Activated CD8-positive, alpha-beta memory T cell treated with anti-CD3 and anti-CD28 coated beads, Interleukin-2, amount 10 ng/mL, durations not matched to agents 7 days and 5 days (primary cell): ENCODE measurements at regions not wholly inside any gene's neighbourhood (a gene's known extent, or its start where the extent isn't known, plus 50 kb on each side); places are given as distances from the start of the nearest gene placed in this dataset.

Source experiments
- ATAC-seq: fragments of 150-1000 bp; cut with Tn5 transposase; one replicate; pipeline ENCODE4 v1.10.0; 2021; ENCODE audit warnings: moderate library complexity
- CTCF ChIA-PET: fragments of 350-600 bp; sonication (Branson Sonifier 250); formaldehyde crosslinking; loops from one replicate; lab custom pipeline; 2021; ENCODE audit warnings: antibody characterized with exemption; lab: Charles Lee
- DNase-seq: peaks from one replicate; pipeline ENCODE4 v3.0.0-alpha.2; 2020
- H3K27ac Mint-ChIP-seq: one replicate; pipeline ENCODE4 v1.8.0; 2021; ENCODE audit warnings: mild to moderate bottlenecking, mixed read lengths
- H3K27me3 Mint-ChIP-seq: one replicate; pipeline ENCODE4 v1.8.0; 2021; ENCODE audit warnings: mixed read lengths
- H3K36me3 Mint-ChIP-seq: one replicate; pipeline ENCODE4 v1.8.0; 2021; ENCODE audit warnings: mild to moderate bottlenecking, mixed read lengths
- H3K4me1 Mint-ChIP-seq: one replicate; pipeline ENCODE4 v1.8.0; 2021; ENCODE audit warnings: mixed read lengths
- H3K4me3 Mint-ChIP-seq: one replicate; pipeline ENCODE4 v1.8.0; 2021; ENCODE audit warnings: mild to moderate bottlenecking, moderate library complexity, mixed read lengths
- H3K9me3 Mint-ChIP-seq: one replicate; pipeline ENCODE4 v1.8.0; 2022; ENCODE audit warnings: low read depth, mixed read lengths

DNA sequence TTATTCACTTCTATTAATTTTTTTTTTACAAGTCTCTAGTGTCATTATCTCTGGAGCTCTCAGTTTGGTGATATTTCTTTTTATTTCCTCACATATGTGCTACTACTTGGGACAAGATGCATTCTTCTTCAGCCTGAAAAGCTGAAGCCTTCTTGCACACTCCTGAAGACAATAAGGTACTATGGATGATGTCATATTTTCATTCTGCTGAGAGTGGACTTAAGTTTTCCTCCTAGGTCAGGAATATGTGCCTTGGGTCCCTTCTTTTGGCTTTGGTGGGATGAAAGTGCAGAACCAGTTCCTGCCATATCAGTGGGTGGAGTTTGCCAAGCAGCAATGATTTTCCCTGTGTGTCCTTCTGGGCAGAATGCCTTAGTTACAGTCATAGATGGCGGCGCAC is 188.7 kb upstream of the EYA4 start:
- DNase-seq (no peak), ATAC-seq (no peak)
- CTCF ChIA-PET, result no interaction called here
- no peaks in the 10 kb centered on the region for H3K9me3 Mint-ChIP-seq
- no peak overlapping the region for H3K27ac Mint-ChIP-seq
- no peaks in the 10 kb centered on the region for H3K36me3 Mint-ChIP-seq
- H3K27me3 Mint-ChIP-seq, result peaks cover 4% of the 10 kb centered on the region
- no peaks in the 10 kb centered on the region for H3K4me1 Mint-ChIP-seq
- H3K4me3 Mint-ChIP-seq, result no peak overlapping the region

DNA sequence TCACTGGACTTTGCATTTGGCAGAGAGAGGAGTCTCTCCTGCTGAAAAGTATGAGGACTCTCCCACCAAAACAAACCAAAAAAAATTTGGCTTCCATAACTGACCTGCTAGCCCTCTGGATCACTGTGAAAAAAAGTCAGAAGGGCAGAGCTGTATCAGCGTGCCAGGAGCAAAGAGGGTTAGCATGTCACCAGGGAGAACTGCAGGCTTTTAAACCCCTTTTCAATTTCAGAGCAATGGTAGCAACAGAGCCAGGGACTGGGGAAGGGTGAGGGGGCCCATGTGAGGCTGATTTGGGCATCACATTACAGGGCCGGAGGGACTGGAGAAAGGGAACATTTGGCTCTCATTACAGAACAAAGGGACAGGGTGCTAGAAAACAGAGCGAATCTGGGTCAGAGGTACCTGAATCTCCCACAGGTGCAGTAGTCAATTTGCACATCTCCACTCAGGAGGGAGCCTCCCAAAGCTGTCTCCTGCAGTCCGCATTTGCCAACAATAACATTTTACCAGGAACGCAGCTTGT is 185.7 kb upstream of the EYA4 start:
- H3K4me3 Mint-ChIP-seq, result no peak overlapping the region
- CTCF ChIA-PET, result no interaction called here
- H3K27me3 Mint-ChIP-seq, result peaks cover 7% of the 10 kb centered on the region
- H3K9me3 Mint-ChIP-seq, result no peaks in the 10 kb centered on the region
- no peaks in the 10 kb centered on the region for H3K4me1 Mint-ChIP-seq
- DNase-seq (no peak), ATAC-seq (no peak)
- H3K36me3 Mint-ChIP-seq, result no peaks in the 10 kb centered on the region
- no peak overlapping the region for H3K27ac Mint-ChIP-seq

DNA sequence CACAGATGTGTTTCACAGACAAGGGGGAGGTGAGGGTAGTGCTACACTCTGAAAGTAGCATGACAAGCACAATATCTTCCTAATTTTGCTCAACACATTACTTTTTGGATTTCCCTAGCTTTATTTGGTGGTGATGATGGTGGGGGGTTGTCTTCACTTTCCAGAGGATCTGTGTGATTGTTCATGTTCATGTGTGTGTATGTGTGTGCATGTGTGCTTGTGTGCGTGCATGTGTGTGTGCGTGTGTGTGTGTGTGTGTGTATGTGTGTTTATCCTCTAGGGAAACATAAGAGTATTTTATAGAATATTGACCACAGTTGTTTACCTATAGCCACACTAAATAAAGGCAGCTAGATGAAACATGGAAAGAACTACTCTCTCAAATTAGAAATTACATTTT is 183.8 kb upstream of the EYA4 start:
- ATAC-seq (no peak), DNase-seq (no peak)
- no peaks in the 10 kb centered on the region for H3K36me3 Mint-ChIP-seq
- peaks cover 9% of the 10 kb centered on the region for H3K27me3 Mint-ChIP-seq
- CTCF ChIA-PET, result no interaction called here
- H3K27ac Mint-ChIP-seq, result no peak overlapping the region
- no peak overlapping the region for H3K4me3 Mint-ChIP-seq
- no peaks in the 10 kb centered on the region for H3K4me1 Mint-ChIP-seq
- no peaks in the 10 kb centered on the region for H3K9me3 Mint-ChIP-seq

DNA sequence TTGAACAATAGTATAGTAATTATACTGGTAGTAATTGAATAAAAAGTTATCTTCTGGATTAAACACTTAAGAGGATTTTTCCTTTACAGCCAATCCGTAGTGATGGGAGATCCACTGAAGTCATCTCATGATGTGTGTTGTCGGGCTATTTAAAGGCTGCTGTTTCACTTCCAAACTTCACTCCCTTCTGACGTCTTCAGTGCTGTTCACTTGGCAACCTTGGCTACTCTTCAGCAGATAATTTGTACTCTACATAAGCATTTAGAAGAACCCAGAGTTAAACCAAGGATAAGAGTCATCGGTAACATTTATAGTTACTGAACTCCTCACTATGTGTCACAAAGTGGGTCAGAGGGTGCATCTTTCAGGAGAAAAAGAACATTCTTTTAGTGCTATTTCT is 179.1 kb upstream of the EYA4 start:
- Mint-ChIP-seq H3K4me1 (no peaks in the 10 kb centered on the region), H3K9me3 (no peaks in the 10 kb centered on the region), H3K36me3 (no peaks in the 10 kb centered on the region), H3K27ac (no peak overlapping the region), H3K4me3 (no peak overlapping the region), H3K27me3 (peaks cover 7% of the 10 kb centered on the region)
- CTCF ChIA-PET, result no interaction called here
- DNase-seq (no peak), ATAC-seq (no peak)

DNA sequence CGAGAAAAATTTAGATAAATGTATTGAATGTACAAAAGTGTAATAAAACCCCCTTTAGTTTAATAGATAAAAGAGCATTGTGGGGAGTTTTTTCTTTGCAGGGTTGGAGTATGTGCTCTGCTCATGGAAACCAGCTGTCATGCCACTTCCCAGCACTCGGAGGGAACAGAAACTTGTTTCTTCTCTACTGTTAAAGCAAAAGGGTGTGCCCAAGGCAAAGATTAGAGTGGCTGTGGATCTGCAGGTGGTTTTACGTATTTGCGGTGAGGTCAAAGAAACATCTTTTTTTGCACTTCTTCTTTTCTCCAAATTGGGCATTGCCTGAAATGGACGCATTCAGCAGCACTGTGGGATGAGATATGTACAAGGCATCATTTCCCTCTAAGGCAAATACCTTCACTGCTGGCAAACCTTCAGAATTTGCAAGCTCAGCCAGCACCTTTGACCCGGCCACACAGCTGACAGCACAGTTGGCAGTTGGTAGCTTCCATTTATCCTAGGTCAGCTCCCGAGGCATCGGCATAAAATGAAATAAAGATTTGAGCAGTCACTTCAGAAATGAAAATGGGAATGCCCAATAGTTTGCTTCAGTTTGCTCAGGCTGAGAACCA is 178.4 kb upstream of the EYA4 start:
- Mint-ChIP-seq H3K9me3 (no peaks in the 10 kb centered on the region), H3K4me1 (no peaks in the 10 kb centered on the region), H3K27me3 (peaks cover 5% of the 10 kb centered on the region), H3K36me3 (no peaks in the 10 kb centered on the region), H3K27ac (no peak overlapping the region), H3K4me3 (no peak overlapping the region)
- ATAC-seq (no peak), DNase-seq (no peak)
- CTCF ChIA-PET, result no interaction called here

DNA sequence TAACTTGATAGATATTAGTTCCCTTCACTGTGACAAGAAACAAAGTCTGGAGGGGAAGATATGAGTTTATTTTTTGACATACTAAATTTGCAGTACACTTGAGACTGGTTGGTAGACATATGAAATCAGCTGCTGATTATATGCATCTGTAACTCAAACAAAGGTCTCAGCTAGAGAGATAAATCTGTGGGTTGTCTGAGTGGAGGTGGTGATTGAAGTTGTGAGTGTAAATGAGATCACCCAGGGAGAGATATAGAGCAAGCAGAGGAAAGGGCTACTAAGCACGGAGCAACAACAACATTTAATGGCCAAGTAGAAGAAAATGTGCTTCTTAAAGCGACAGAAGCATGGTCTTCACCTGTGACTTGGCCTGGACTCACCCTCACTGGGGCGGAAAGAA is 173.2 kb upstream of the EYA4 start:
- no peak for DNase-seq
- no peaks in the 10 kb centered on the region for H3K9me3 Mint-ChIP-seq
- H3K27ac Mint-ChIP-seq, result no peak overlapping the region
- no peaks in the 10 kb centered on the region for H3K27me3 Mint-ChIP-seq
- no peak overlapping the region for H3K4me3 Mint-ChIP-seq
- H3K36me3 Mint-ChIP-seq, result no peaks in the 10 kb centered on the region
- ATAC-seq, result no peak
- H3K4me1 Mint-ChIP-seq, result no peaks in the 10 kb centered on the region
- CTCF ChIA-PET, result interaction anchor here (1.0 kb wide), 1 partner anchor 20 kb away, joined by 3 read pairs; no protein-coding TSS in a partner anchor

DNA sequence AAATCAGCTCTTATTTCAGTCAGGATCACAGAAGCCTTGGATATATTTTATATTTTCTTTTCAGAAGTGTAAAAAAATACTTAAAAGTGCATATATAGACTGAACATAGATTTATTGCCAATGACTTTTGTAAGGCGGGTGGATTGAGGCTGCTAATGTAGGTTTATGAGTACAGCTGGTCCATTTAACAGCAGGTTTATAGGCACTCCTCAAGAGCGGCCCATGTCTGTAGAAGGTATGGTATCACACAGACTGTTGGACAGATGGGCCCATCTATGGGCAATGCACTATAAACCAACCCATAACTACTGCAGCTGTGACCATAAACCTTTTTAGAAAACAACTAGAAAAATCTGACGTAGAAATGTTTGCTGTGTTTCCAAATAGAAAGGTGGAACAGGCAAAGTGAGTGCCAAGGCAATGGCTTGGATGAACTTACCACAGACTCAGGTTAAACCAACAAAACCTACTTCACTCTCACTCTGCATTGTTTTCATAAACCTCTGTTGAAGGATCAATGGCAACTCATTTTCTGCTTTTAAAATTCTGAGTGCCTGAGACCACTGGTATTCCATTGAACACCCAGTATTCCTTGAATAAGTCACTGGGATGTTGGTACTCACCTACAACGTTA is 170.6 kb upstream of the EYA4 start:
- ATAC-seq (no peak), DNase-seq (no peak)
- H3K4me1 Mint-ChIP-seq, result no peaks in the 10 kb centered on the region
- no peaks in the 10 kb centered on the region for H3K9me3 Mint-ChIP-seq
- H3K4me3 Mint-ChIP-seq, result no peak overlapping the region
- no peak overlapping the region for H3K27ac Mint-ChIP-seq
- CTCF ChIA-PET, result interaction anchor here (1.0 to 1.1 kb wide), 2 partner anchors 22 to 25 kb away, joined by 3 read pairs; no protein-coding TSS in a partner anchor
- peaks cover 2% of the 10 kb centered on the region for H3K27me3 Mint-ChIP-seq
- H3K36me3 Mint-ChIP-seq, result no peaks in the 10 kb centered on the region

DNA sequence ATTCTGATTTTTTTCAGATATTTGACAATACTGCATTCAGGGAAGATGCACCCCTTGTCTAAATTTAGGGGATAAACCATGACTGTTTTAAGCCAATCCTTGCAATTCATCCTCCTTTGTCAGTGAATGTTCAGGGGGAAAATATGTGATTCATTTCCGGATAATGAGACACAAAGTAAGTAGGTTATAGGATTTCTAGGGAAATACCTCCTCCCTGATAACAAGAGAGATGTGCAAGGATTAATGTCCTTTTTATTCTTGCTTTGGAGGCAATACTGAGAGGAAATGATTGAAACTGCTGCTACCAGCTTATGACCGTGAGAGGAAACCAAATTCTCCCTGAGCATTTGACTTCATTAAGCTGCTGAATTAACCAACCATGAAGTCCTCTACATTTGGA is 161.3 kb upstream of the EYA4 start:
- Mint-ChIP-seq H3K4me3 (no peak overlapping the region), H3K27ac (no peak overlapping the region), H3K9me3 (no peaks in the 10 kb centered on the region), H3K36me3 (no peaks in the 10 kb centered on the region), H3K27me3 (no peaks in the 10 kb centered on the region), H3K4me1 (no peaks in the 10 kb centered on the region)
- no peak for DNase-seq
- CTCF ChIA-PET, result no interaction called here
- ATAC-seq, result no peak

DNA sequence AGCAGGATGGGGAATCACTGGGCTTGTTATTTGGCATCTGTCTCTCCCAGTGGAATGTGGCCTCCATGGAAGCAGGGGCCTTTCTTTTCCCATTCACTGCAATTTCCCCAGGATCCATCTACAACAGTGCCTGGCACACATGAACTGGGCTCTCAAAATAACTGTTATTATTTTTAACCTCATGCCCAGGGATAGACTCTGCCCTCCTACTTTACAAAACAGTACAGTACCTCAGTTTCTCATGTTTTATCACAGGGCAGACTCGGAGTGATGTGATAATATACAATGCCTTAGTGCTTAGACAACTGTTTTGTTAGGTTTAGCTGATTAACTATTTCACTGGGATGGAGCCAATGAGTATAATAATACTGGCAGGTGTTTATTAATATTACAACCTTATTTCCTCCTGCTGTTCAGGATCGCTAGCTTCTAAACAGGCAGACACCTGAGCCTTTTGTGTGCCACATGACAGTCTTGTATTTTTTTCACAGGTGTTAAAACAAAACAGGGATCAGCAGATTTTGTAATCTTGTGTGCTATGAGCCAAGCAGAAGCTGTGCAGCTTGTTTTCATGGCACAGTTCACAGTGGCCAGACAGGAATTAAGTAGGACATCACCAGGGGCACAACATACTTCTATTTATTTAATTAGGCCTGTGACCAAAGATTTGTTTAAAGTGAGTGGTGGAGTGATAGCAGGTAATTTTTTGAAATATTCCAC is 157.7 kb upstream of the EYA4 start:
- Mint-ChIP-seq H3K36me3 (no peaks in the 10 kb centered on the region), H3K27ac (no peak overlapping the region), H3K9me3 (no peaks in the 10 kb centered on the region), H3K27me3 (peaks cover 2% of the 10 kb centered on the region), H3K4me3 (no peak overlapping the region), H3K4me1 (no peaks in the 10 kb centered on the region)
- ATAC-seq, result no peak
- CTCF ChIA-PET, result no interaction called here
- no peak for DNase-seq

DNA sequence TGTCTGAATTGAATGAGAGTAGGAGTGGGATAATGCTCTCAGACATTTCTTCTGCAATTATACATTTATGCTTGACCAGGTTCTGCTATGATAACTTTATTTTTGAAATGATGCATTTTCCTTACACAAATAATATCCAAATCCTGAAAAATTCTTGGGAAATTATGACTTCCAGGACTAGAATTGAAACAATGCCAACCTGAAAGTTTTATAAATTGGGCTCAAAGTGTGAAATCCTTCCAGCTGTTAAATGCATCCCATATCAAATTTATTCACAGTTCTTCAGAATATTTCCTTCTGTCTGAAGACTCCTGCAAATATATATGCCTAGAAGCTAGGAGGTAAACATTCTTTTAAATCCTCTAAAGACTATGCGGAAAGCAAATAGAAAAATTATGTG is 155.7 kb upstream of the EYA4 start:
- peaks cover 2% of the 10 kb centered on the region for H3K27me3 Mint-ChIP-seq

DNA sequence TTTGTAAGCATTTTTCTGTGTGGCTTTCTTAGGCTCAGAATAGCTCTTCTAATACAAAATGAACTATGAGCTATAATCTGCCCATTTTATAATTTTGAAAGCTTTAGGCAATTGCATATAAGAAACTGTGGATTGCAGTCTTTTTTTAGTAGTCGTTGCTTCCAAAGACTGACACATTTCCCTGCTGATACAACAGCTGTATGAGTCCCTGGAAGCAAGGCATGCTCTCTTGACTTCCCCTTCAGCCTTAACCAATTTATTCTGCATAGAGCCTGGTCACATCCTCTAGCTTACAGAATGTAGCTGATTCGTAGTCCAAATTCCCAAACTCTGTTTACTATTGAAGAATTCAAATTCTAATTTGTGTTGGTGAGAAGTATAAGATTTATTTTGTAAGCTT is 155.3 kb upstream of the EYA4 start:
- CTCF ChIA-PET, result no interaction called here
- Mint-ChIP-seq H3K36me3 (no peaks in the 10 kb centered on the region), H3K27me3 (peaks cover 2% of the 10 kb centered on the region), H3K9me3 (no peaks in the 10 kb centered on the region), H3K4me3 (no peak overlapping the region), H3K27ac (no peak overlapping the region), H3K4me1 (no peaks in the 10 kb centered on the region)
- DNase-seq (no peak), ATAC-seq (no peak)

More for the DNA sequence above, 155.7 kb upstream of the EYA4 start:
- Mint-ChIP-seq H3K27ac (no peak overlapping the region), H3K36me3 (no peaks in the 10 kb centered on the region), H3K9me3 (no peaks in the 10 kb centered on the region), H3K4me3 (no peak overlapping the region), H3K4me1 (no peaks in the 10 kb centered on the region)
- DNase-seq (no peak), ATAC-seq (no peak)
- CTCF ChIA-PET, result no interaction called here

DNA sequence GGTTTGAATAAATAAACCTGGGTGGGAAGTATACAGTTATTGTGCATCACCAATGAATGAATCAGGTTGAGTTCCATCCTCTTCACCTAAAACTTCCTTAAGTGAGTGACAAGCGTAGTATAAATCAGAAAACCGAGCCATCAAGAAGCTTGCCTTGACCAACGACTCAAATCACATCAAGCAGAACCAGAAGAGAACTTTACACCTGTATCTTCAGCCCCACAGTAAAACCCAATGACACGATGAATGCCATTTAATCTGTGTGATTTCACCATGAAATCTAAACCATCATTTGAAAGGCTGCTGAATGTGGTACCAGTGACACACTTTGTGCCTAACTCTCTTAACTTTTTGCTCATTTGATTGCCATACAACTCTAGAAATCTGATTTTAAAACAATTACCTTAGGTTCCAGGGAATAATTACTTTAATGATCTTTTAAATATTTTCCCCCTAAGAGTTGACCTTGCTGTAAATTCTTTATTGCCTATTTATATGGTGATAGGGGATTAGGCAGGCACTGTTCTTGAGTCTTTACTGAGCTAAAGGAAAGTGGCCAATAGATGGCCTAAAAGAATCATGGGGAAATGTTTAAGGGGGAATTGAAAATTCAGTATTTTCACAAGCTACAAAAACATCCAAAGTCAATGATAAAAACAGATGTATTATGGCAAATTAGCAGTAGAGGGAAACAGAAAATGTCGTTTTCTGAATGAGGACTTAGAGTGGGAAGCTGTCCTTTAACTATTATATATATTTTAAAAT is 152.0 kb upstream of the EYA4 start:
- no peak for ATAC-seq
- Mint-ChIP-seq H3K9me3 (no peaks in the 10 kb centered on the region), H3K27me3 (peaks cover 2% of the 10 kb centered on the region), H3K4me1 (no peaks in the 10 kb centered on the region), H3K27ac (no peak overlapping the region), H3K36me3 (no peaks in the 10 kb centered on the region), H3K4me3 (no peak overlapping the region)
- no peak for DNase-seq
- CTCF ChIA-PET, result no interaction called here

DNA sequence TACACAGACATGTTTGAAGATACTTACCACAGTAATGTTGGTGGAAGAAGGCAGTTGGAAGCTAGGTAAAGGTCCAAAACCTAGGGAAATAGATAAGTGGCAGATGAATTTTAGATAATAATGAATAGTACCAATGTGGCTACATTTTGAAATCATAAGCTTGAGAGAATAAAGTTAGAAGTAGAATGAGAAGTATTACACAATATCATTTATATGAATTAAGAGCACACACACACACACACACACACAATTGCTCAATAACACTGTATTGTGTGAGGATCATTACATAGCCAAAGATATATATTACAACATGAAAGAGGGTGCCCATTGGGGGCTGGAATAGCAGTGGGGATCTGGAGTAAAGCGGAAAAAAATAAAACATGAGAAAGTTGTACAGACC is 149.0 kb upstream of the EYA4 start:
- H3K9me3 Mint-ChIP-seq, result no peaks in the 10 kb centered on the region
- DNase-seq, result no peak
- H3K36me3 Mint-ChIP-seq, result no peaks in the 10 kb centered on the region
- peaks cover 2% of the 10 kb centered on the region for H3K27me3 Mint-ChIP-seq
- H3K4me3 Mint-ChIP-seq, result no peak overlapping the region
- no peaks in the 10 kb centered on the region for H3K4me1 Mint-ChIP-seq
- no peak for ATAC-seq
- CTCF ChIA-PET, result interaction anchor here (1.7 kb wide), 1 partner anchor 22 kb away, joined by 3 read pairs; no protein-coding TSS in a partner anchor
- H3K27ac Mint-ChIP-seq, result no peak overlapping the region
